Hepatocyte (in vitro differentiated cells): ENCODE measurements at regions not wholly inside any gene's neighbourhood (a gene's known extent, or its start where the extent isn't known, plus 50 kb on each side); places are given as distances from the start of the nearest gene placed in this dataset.

Experiments
- CTCF ChIP-seq: fragments of 200-600 bp; sonication (generic); IDR thresholded peaks from 2 replicates; pipeline ENCODE4 v1.5.1; 2016; ENCODE audit warnings: antibody characterized with exemption, mild to moderate bottlenecking; ENCODE audit not compliant: poor library complexity
- EZH2 ChIP-seq: fragments of 200-600 bp; sonication (generic); IDR thresholded peaks from 2 replicates; pipeline ENCODE4 v1.6.1; 2016; ENCODE audit warnings: antibody characterized with exemption, mild to moderate bottlenecking, borderline replicate concordance

- no peak for TF ChIP-seq CTCF
- no peak for TF ChIP-seq EZH2
These were observed 103.6 kb downstream of the MACIR start for GRCh38 chr5:103362211-103362610.
